ENCODE measurements at regions not wholly inside any gene's neighbourhood (a gene's known extent, or its start where the extent isn't known, plus 50 kb on each side); places are given as distances from the start of the nearest gene placed in this dataset.
"Not testable (repeated sequence)": the region's sequence is repeated elsewhere in the genome, so short reads cannot be mapped to it uniquely, and the experiment has no call there.

GRCh38 chr2:91571239-91571923 lies 2879.9 kb downstream of the RPIA start:
- not testable (repeated sequence) for H3K9me3 ChIP-seq (ENCODE audit: control insufficient read depth in 1 of 2, low read length in 2 of 2); H3K4me3 ChIP-seq (ENCODE audit: low read depth in 1 of 2, low read length in 2 of 2); H3K36me3 ChIP-seq (ENCODE audit: control insufficient read depth in 1 of 2, insufficient read depth in 2 of 2, low read length in 2 of 2); H3K9ac ChIP-seq (ENCODE audit: low read depth in 1 of 2, low read length in 2 of 2); H3K27me3 ChIP-seq (ENCODE audit: control insufficient read depth in 1 of 2, insufficient read depth in 2 of 2, low read length in 2 of 2); H3K4me1 ChIP-seq (ENCODE audit: control insufficient read depth in 1 of 2, insufficient read depth in 2 of 2, low read length in 2 of 2); H3K27ac ChIP-seq (ENCODE audit: low read depth, low read length)

- H3K4me1 ChIP-seq (ENCODE audit: control insufficient read depth in 1 of 2, insufficient read depth in 2 of 2, low read length in 2 of 2); H3K27ac ChIP-seq (ENCODE audit: low read depth, low read length); H3K9ac ChIP-seq (ENCODE audit: low read depth in 1 of 2, low read length in 2 of 2); H3K36me3 ChIP-seq (ENCODE audit: control insufficient read depth in 1 of 2, insufficient read depth in 2 of 2, low read length in 2 of 2); H3K9me3 ChIP-seq (ENCODE audit: control insufficient read depth in 1 of 2, low read length in 2 of 2); H3K4me3 ChIP-seq (ENCODE audit: low read depth in 1 of 2, low read length in 2 of 2); H3K27me3 ChIP-seq (ENCODE audit: control insufficient read depth in 1 of 2, insufficient read depth in 2 of 2, low read length in 2 of 2): not testable (repeated sequence)
Measured at GRCh38 chr2:91573018-91573417, 2881.5 kb downstream of the RPIA start.

- not testable (repeated sequence) for H3K4me3 ChIP-seq (ENCODE audit: low read depth in 1 of 2, low read length in 2 of 2); H3K27me3 ChIP-seq (ENCODE audit: control insufficient read depth in 1 of 2, insufficient read depth in 2 of 2, low read length in 2 of 2); H3K9me3 ChIP-seq (ENCODE audit: control insufficient read depth in 1 of 2, low read length in 2 of 2); H3K36me3 ChIP-seq (ENCODE audit: control insufficient read depth in 1 of 2, insufficient read depth in 2 of 2, low read length in 2 of 2); H3K4me1 ChIP-seq (ENCODE audit: control insufficient read depth in 1 of 2, insufficient read depth in 2 of 2, low read length in 2 of 2); H3K27ac ChIP-seq (ENCODE audit: low read depth, low read length); H3K9ac ChIP-seq (ENCODE audit: low read depth in 1 of 2, low read length in 2 of 2)
Measured at GRCh38 chr2:91573755-91574154, 2882.3 kb downstream of the RPIA start.

- H3K27ac ChIP-seq (ENCODE audit: low read depth, low read length); H3K4me3 ChIP-seq (ENCODE audit: low read depth in 1 of 2, low read length in 2 of 2); H3K4me1 ChIP-seq (ENCODE audit: control insufficient read depth in 1 of 2, insufficient read depth in 2 of 2, low read length in 2 of 2); H3K9ac ChIP-seq (ENCODE audit: low read depth in 1 of 2, low read length in 2 of 2); H3K36me3 ChIP-seq (ENCODE audit: control insufficient read depth in 1 of 2, insufficient read depth in 2 of 2, low read length in 2 of 2); H3K27me3 ChIP-seq (ENCODE audit: control insufficient read depth in 1 of 2, insufficient read depth in 2 of 2, low read length in 2 of 2); H3K9me3 ChIP-seq (ENCODE audit: control insufficient read depth in 1 of 2, low read length in 2 of 2): not testable (repeated sequence)
Measured at GRCh38 chr2:91574255-91574654, 2882.8 kb downstream of the RPIA start.

GRCh38 chr2:91575701-91576100 lies 2884.2 kb downstream of the RPIA start:
- not testable (repeated sequence) for H3K4me1 ChIP-seq (ENCODE audit: control insufficient read depth in 1 of 2, insufficient read depth in 2 of 2, low read length in 2 of 2); H3K9me3 ChIP-seq (ENCODE audit: control insufficient read depth in 1 of 2, low read length in 2 of 2); H3K4me3 ChIP-seq (ENCODE audit: low read depth in 1 of 2, low read length in 2 of 2); H3K27me3 ChIP-seq (ENCODE audit: control insufficient read depth in 1 of 2, insufficient read depth in 2 of 2, low read length in 2 of 2); H3K9ac ChIP-seq (ENCODE audit: low read depth in 1 of 2, low read length in 2 of 2); H3K27ac ChIP-seq (ENCODE audit: low read depth, low read length); H3K36me3 ChIP-seq (ENCODE audit: control insufficient read depth in 1 of 2, insufficient read depth in 2 of 2, low read length in 2 of 2)

GRCh38 chr2:91577406-91577805 lies 2885.9 kb downstream of the RPIA start:
- H3K4me1 ChIP-seq (ENCODE audit: control insufficient read depth in 1 of 2, insufficient read depth in 2 of 2, low read length in 2 of 2); H3K9me3 ChIP-seq (ENCODE audit: control insufficient read depth in 1 of 2, low read length in 2 of 2); H3K36me3 ChIP-seq (ENCODE audit: control insufficient read depth in 1 of 2, insufficient read depth in 2 of 2, low read length in 2 of 2); H3K9ac ChIP-seq (ENCODE audit: low read depth in 1 of 2, low read length in 2 of 2); H3K27ac ChIP-seq (ENCODE audit: low read depth, low read length); H3K27me3 ChIP-seq (ENCODE audit: control insufficient read depth in 1 of 2, insufficient read depth in 2 of 2, low read length in 2 of 2); H3K4me3 ChIP-seq (ENCODE audit: low read depth in 1 of 2, low read length in 2 of 2): not testable (repeated sequence)

GRCh38 chr2:91578678-91579077 lies 2887.2 kb downstream of the RPIA start:
- H3K36me3 ChIP-seq (ENCODE audit: control insufficient read depth in 1 of 2, insufficient read depth in 2 of 2, low read length in 2 of 2); H3K4me1 ChIP-seq (ENCODE audit: control insufficient read depth in 1 of 2, insufficient read depth in 2 of 2, low read length in 2 of 2); H3K27ac ChIP-seq (ENCODE audit: low read depth, low read length); H3K9ac ChIP-seq (ENCODE audit: low read depth in 1 of 2, low read length in 2 of 2); H3K4me3 ChIP-seq (ENCODE audit: low read depth in 1 of 2, low read length in 2 of 2); H3K27me3 ChIP-seq (ENCODE audit: control insufficient read depth in 1 of 2, insufficient read depth in 2 of 2, low read length in 2 of 2); H3K9me3 ChIP-seq (ENCODE audit: control insufficient read depth in 1 of 2, low read length in 2 of 2): not testable (repeated sequence)

- H3K9ac ChIP-seq (ENCODE audit: low read depth in 1 of 2, low read length in 2 of 2); H3K27me3 ChIP-seq (ENCODE audit: control insufficient read depth in 1 of 2, insufficient read depth in 2 of 2, low read length in 2 of 2): not testable (repeated sequence)
Measured at GRCh38 chr2:91579555-91579954, 2888.1 kb downstream of the RPIA start.

GRCh38 chr2:91580043-91580442 lies 2888.6 kb downstream of the RPIA start:
- not testable (repeated sequence) for H3K36me3 ChIP-seq (ENCODE audit: control insufficient read depth in 1 of 2, insufficient read depth in 2 of 2, low read length in 2 of 2); H3K4me1 ChIP-seq (ENCODE audit: control insufficient read depth in 1 of 2, insufficient read depth in 2 of 2, low read length in 2 of 2); H3K9me3 ChIP-seq (ENCODE audit: control insufficient read depth in 1 of 2, low read length in 2 of 2); H3K27ac ChIP-seq (ENCODE audit: low read depth, low read length); H3K27me3 ChIP-seq (ENCODE audit: control insufficient read depth in 1 of 2, insufficient read depth in 2 of 2, low read length in 2 of 2); H3K9ac ChIP-seq (ENCODE audit: low read depth in 1 of 2, low read length in 2 of 2); H3K4me3 ChIP-seq (ENCODE audit: low read depth in 1 of 2, low read length in 2 of 2)

More at GRCh38 chr2:91579555-91579954, 2888.1 kb downstream of the RPIA start:
- not testable (repeated sequence) for H3K9me3 ChIP-seq (ENCODE audit: control insufficient read depth in 1 of 2, low read length in 2 of 2); H3K4me3 ChIP-seq (ENCODE audit: low read depth in 1 of 2, low read length in 2 of 2); H3K36me3 ChIP-seq (ENCODE audit: control insufficient read depth in 1 of 2, insufficient read depth in 2 of 2, low read length in 2 of 2); H3K4me1 ChIP-seq (ENCODE audit: control insufficient read depth in 1 of 2, insufficient read depth in 2 of 2, low read length in 2 of 2); H3K27ac ChIP-seq (ENCODE audit: low read depth, low read length)

- H3K27ac ChIP-seq (ENCODE audit: low read depth, low read length); H3K4me1 ChIP-seq (ENCODE audit: control insufficient read depth in 1 of 2, insufficient read depth in 2 of 2, low read length in 2 of 2); H3K27me3 ChIP-seq (ENCODE audit: control insufficient read depth in 1 of 2, insufficient read depth in 2 of 2, low read length in 2 of 2); H3K4me3 ChIP-seq (ENCODE audit: low read depth in 1 of 2, low read length in 2 of 2); H3K36me3 ChIP-seq (ENCODE audit: control insufficient read depth in 1 of 2, insufficient read depth in 2 of 2, low read length in 2 of 2); H3K9ac ChIP-seq (ENCODE audit: low read depth in 1 of 2, low read length in 2 of 2); H3K9me3 ChIP-seq (ENCODE audit: control insufficient read depth in 1 of 2, low read length in 2 of 2): not testable (repeated sequence)
Measured at GRCh38 chr2:91587098-91587497, 2895.6 kb downstream of the RPIA start.

- not testable (repeated sequence) for H3K4me3 ChIP-seq (ENCODE audit: low read depth in 1 of 2, low read length in 2 of 2); H3K9ac ChIP-seq (ENCODE audit: low read depth in 1 of 2, low read length in 2 of 2); H3K27ac ChIP-seq (ENCODE audit: low read depth, low read length); H3K9me3 ChIP-seq (ENCODE audit: control insufficient read depth in 1 of 2, low read length in 2 of 2); H3K4me1 ChIP-seq (ENCODE audit: control insufficient read depth in 1 of 2, insufficient read depth in 2 of 2, low read length in 2 of 2); H3K27me3 ChIP-seq (ENCODE audit: control insufficient read depth in 1 of 2, insufficient read depth in 2 of 2, low read length in 2 of 2); H3K36me3 ChIP-seq (ENCODE audit: control insufficient read depth in 1 of 2, insufficient read depth in 2 of 2, low read length in 2 of 2)
Measured at GRCh38 chr2:91587908-91588535, 2896.5 kb downstream of the RPIA start.
